ENCODE measurements at regions not wholly inside any gene's neighbourhood (a gene's known extent, or its start where the extent isn't known, plus 50 kb on each side); places are given as distances from the start of the nearest gene placed in this dataset.

GRCh38 chr5:133750856-133751255 lies 138.5 kb upstream of the FSTL4 start:
- FAIRE-seq: no peak
- TF ChIP-seq POLR2AphosphoS5 (IDR thresholded peaks at IDR 0.05; ENCODE audit: low read depth, low read length) (no peak), POLR2A (IDR thresholded peaks at IDR 0.05; ENCODE audit: low read depth, low read length) (no peak), PAX5 (IDR thresholded peaks at IDR 0.05; ENCODE audit: insufficient read depth, low read length, severe bottlenecking) (no peak), TAF1 (IDR thresholded peaks at IDR 0.05; ENCODE audit: low read depth, low read length) (no peak), POU2F2 (IDR thresholded peaks at IDR 0.05; ENCODE audit: low read depth, low read length) (no peak), SPI1 (IDR thresholded peaks at IDR 0.05; ENCODE audit: low read depth, low read length) (no peak)

GRCh38 chr5:133750356-133750755 lies 138.0 kb upstream of the FSTL4 start:
- no peak for FAIRE-seq
- TF ChIP-seq POLR2AphosphoS5 (IDR thresholded peaks at IDR 0.05; ENCODE audit: low read depth, low read length) (no peak), PAX5 (IDR thresholded peaks at IDR 0.05; ENCODE audit: insufficient read depth, low read length, severe bottlenecking) (no peak), TAF1 (IDR thresholded peaks at IDR 0.05; ENCODE audit: low read depth, low read length) (no peak), SPI1 (IDR thresholded peaks at IDR 0.05; ENCODE audit: low read depth, low read length) (no peak), POU2F2 (IDR thresholded peaks at IDR 0.05; ENCODE audit: low read depth, low read length) (no peak), POLR2A (IDR thresholded peaks at IDR 0.05; ENCODE audit: low read depth, low read length) (no peak)
- DNase-seq (ENCODE audit: insufficient read length, low spot score): no peak

More at GRCh38 chr5:133750856-133751255, 138.5 kb upstream of the FSTL4 start:
- DNase-seq (ENCODE audit: insufficient read length, low spot score): no peak

- DNase-seq (ENCODE audit: insufficient read length, low spot score) (no peak), FAIRE-seq (no peak)
- TF ChIP-seq TAF1 (IDR thresholded peaks at IDR 0.05; ENCODE audit: low read depth, low read length) (no peak), POLR2A (IDR thresholded peaks at IDR 0.05; ENCODE audit: low read depth, low read length) (no peak), PAX5 (IDR thresholded peaks at IDR 0.05; ENCODE audit: insufficient read depth, low read length, severe bottlenecking) (no peak), POLR2AphosphoS5 (IDR thresholded peaks at IDR 0.05; ENCODE audit: low read depth, low read length) (no peak), SPI1 (IDR thresholded peaks at IDR 0.05; ENCODE audit: low read depth, low read length) (no peak), POU2F2 (IDR thresholded peaks at IDR 0.05; ENCODE audit: low read depth, low read length) (no peak)
Observed at GRCh38 chr5:133749331-133749985, 137.1 kb upstream of the FSTL4 start.

GRCh38 chr5:133746834-133747233 lies 134.5 kb upstream of the FSTL4 start:
- FAIRE-seq (no peak), DNase-seq (ENCODE audit: insufficient read length, low spot score) (peak; percentile 32)
- TF ChIP-seq SPI1 (IDR thresholded peaks at IDR 0.05; ENCODE audit: low read depth, low read length): no peak
- TF ChIP-seq POU2F2 (IDR thresholded peaks at IDR 0.05; ENCODE audit: low read depth, low read length): no peak
- TF ChIP-seq PAX5 (IDR thresholded peaks at IDR 0.05; ENCODE audit: insufficient read depth, low read length, severe bottlenecking): no peak
- TF ChIP-seq POLR2AphosphoS5 (IDR thresholded peaks at IDR 0.05; ENCODE audit: low read depth, low read length): no peak
- no peak for TF ChIP-seq TAF1 (IDR thresholded peaks at IDR 0.05; ENCODE audit: low read depth, low read length)

- no peak for TF ChIP-seq SPI1 (IDR thresholded peaks at IDR 0.05; ENCODE audit: low read depth, low read length)
- TF ChIP-seq TAF1 (IDR thresholded peaks at IDR 0.05; ENCODE audit: low read depth, low read length): no peak
- no peak for TF ChIP-seq POLR2A (IDR thresholded peaks at IDR 0.05; ENCODE audit: low read depth, low read length)
- FAIRE-seq (no peak), DNase-seq (ENCODE audit: insufficient read length, low spot score) (no peak)
Observed at GRCh38 chr5:133744960-133745308, 132.6 kb upstream of the FSTL4 start.

- TF ChIP-seq SPI1 (IDR thresholded peaks at IDR 0.05; ENCODE audit: low read depth, low read length) (no peak), PAX5 (IDR thresholded peaks at IDR 0.05; ENCODE audit: insufficient read depth, low read length, severe bottlenecking) (no peak), POLR2AphosphoS5 (IDR thresholded peaks at IDR 0.05; ENCODE audit: low read depth, low read length) (no peak), TAF1 (IDR thresholded peaks at IDR 0.05; ENCODE audit: low read depth, low read length) (no peak), POU2F2 (IDR thresholded peaks at IDR 0.05; ENCODE audit: low read depth, low read length) (no peak), POLR2A (IDR thresholded peaks at IDR 0.05; ENCODE audit: low read depth, low read length) (no peak)
- FAIRE-seq (no peak), DNase-seq (ENCODE audit: insufficient read length, low spot score) (no peak)
Observed at GRCh38 chr5:133744051-133744959, 132.0 kb upstream of the FSTL4 start.

- FAIRE-seq (no peak), DNase-seq (ENCODE audit: insufficient read length, low spot score) (no peak)
- TF ChIP-seq POU2F2 (IDR thresholded peaks at IDR 0.05; ENCODE audit: low read depth, low read length): no peak
- TF ChIP-seq SPI1 (IDR thresholded peaks at IDR 0.05; ENCODE audit: low read depth, low read length): peak; percentile 68
Observed at GRCh38 chr5:133742431-133742988, 130.2 kb upstream of the FSTL4 start.

- no peak for FAIRE-seq
- no peak for DNase-seq (ENCODE audit: insufficient read length, low spot score)
- TF ChIP-seq PAX5 (IDR thresholded peaks at IDR 0.05; ENCODE audit: insufficient read depth, low read length, severe bottlenecking) (no peak), POLR2AphosphoS5 (IDR thresholded peaks at IDR 0.05; ENCODE audit: low read depth, low read length) (no peak)
Observed at GRCh38 chr5:133741818-133742355, 129.5 kb upstream of the FSTL4 start.

- FAIRE-seq: no peak
- TF ChIP-seq POLR2A (IDR thresholded peaks at IDR 0.05; ENCODE audit: low read depth, low read length): no peak
- TF ChIP-seq TAF1 (IDR thresholded peaks at IDR 0.05; ENCODE audit: low read depth, low read length): no peak
- TF ChIP-seq SPI1 (IDR thresholded peaks at IDR 0.05; ENCODE audit: low read depth, low read length): no peak
- no peak for TF ChIP-seq POLR2AphosphoS5 (IDR thresholded peaks at IDR 0.05; ENCODE audit: low read depth, low read length)
- no peak for TF ChIP-seq PAX5 (IDR thresholded peaks at IDR 0.05; ENCODE audit: insufficient read depth, low read length, severe bottlenecking)
- no peak for TF ChIP-seq POU2F2 (IDR thresholded peaks at IDR 0.05; ENCODE audit: low read depth, low read length)
- no peak for DNase-seq (ENCODE audit: insufficient read length, low spot score)
Observed at GRCh38 chr5:133741396-133741795, 129.1 kb upstream of the FSTL4 start.
